ENCODE measurements at regions not wholly inside any gene's neighbourhood (a gene's known extent, or its start where the extent isn't known, plus 50 kb on each side); places are given as distances from the start of the nearest gene placed in this dataset.

DNA sequence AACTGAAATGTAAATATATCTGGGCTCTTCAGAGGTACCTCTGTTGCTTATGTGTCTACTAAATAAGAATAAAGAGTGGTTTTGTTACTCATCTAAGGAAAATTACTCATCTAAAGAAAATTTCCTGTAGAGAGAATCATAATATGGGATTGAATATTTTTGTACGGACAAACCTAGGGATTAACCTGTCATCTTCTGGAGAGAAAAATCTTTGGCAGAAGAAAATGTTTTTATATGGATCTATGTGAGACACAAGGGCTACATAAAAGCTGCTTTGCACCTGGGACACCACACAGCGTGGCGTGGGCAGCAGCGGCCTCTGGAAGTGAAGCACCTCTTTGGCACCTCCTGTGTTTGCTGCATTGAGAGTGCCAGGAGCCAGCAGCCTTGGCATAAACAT, 242.9 kb upstream of the DACH1 start:
- no peak for DNase-seq (ENCODE audit: low spot score)

DNA sequence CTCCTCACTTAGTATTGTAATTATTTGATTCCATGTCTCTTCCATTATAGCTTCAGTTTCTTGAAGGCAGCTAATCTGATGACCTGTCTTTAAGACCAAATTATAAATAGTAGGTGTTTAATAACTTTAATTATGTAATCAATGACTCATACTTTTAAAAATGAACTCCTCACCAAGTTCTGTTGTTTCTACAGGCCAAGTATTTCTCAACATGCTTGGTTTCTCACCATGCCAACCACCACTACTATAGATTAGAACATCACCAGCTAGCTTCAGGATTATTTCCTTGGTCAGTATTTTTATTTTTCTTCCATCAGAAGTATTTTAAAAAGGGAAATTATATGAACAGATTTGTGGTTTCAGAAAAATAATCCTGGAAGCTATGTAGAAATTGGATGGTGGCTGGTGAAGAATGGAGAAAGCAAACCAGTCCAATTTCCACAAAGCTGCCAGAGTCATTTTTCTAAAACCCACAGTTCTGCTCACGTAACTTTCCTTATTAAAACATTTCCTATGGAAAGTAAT, 237.7 kb upstream of the DACH1 start:
- DNase-seq (ENCODE audit: low spot score) = peak; percentile 17

DNA sequence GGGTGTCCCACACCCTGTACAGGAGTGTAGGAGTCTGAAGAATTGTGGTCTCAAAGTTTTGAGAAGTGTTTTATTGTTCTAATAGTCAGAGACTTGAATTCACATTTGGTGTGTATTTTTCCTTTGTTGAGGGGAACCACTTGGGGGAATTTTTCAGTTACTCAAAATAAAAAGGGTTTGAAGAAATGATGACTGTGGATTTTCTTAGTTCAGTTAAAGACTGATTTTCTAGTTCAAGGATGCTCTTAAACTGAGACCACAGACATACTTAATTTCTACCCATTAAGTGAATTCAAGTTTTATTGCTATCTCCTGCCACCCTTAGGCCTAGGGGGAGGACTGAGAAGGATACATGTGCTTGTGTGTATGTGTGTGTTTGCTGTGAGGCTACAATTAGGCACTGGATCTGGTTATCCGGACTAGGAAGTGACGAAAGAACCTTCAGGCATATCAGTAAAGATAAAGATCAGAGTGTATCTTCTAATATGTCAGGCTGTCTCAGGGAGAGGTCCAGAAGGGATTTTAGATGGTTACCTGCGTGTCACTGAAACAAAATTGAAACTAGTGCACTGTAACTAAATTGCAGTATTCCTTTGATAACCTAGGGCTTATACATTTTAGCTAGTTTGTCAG, 234.9 kb upstream of the DACH1 start:
- DNase-seq (ENCODE audit: low spot score) = no peak

DNA sequence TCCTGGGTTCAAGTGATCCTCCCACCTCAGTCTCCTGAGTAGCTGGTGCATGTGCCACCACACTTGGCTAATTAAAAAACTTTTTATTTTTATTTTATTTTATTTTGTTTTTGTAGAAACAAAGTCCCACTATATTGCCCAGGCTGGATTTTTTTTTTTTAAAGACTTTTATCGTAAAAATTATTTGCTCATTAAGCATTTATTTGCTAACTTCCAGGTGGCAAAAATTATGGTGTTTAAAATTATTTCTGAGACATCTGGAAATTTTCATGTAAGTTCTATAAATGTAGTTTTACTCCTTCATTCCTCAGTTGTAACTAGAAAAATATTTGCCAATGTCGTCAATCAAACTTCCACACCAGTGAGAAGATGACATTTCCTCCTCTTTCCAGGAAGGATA, 233.3 kb upstream of the DACH1 start:
- no peak for DNase-seq (ENCODE audit: low spot score)

DNA sequence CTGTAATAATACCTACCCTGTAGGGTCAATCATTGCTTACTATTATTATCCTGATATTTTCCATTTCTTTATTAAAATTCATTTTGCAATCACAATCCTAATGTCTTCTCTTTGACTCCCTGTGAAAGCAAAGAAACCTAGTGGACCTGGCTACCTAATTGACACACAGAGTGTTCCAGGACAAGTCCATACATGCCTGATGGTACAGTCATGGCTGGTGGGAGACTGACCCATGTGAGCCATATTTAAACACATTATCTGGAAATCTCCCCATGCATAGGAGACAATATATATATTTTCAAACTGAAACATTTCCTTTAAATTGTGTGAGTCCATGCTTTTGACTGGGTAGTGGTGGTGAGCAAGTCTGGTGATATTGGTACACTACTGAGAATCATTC, 230.6 kb upstream of the DACH1 start:
- no peak for DNase-seq (ENCODE audit: low spot score)

DNA sequence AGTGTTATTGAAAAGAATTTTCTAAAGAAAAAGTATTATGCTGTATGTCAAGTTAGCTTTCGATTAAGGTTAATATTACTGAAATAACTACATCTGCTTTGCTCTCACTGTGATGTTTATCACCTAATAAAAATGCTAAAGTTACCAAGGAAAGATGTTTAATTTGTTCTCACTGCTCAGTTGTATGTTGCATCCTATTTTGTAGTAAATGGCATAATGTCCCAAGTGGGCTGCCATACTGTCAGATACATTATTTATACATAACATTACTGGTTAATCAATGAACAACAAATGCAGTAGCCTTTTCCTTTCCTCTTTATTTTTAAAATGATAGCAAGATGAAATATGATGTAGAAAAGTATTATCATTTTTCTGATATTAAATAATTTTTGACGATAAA, 226.3 kb upstream of the DACH1 start:
- no peak for DNase-seq (ENCODE audit: low spot score)

DNA sequence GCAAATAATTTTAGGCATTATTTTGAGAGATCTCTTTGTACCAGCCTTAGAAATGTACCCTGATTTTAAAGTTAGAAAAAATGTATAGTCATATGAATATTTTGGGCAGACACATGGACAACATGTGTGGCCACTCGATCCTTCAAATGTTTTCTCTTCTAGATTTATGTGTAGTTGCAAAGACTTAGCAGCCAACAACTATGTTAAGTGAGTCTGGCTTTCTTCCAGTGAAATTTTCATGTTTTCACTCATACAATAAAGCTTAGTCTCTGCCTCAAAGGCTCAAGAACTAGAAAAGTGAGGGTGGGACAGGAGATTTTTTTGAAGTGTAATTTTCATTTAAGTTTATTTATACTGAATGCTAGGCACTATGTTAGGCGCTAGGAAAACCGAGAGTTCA, 207.7 kb upstream of the DACH1 start:
- no peak for DNase-seq (ENCODE audit: low spot score)

DNA sequence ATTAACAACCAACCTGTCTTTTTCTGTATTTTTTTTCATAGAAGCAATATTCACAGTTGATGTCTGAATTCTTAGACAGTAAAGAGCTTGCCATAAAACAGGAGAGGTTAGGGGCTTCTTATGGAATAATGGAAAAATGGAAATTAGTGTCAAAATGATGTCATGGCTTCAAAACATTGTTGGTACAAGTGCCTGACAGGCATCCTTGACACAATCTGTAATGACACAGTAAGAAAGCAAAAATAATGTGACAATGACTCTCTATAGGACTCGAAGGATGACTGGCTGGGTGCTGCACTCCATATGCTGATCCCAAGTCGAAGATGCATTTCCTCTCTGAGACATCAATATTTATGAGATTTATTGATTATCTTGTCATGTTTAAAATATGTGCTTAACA, 205.3 kb upstream of the DACH1 start:
- DNase-seq (ENCODE audit: low spot score) = no peak

DNA sequence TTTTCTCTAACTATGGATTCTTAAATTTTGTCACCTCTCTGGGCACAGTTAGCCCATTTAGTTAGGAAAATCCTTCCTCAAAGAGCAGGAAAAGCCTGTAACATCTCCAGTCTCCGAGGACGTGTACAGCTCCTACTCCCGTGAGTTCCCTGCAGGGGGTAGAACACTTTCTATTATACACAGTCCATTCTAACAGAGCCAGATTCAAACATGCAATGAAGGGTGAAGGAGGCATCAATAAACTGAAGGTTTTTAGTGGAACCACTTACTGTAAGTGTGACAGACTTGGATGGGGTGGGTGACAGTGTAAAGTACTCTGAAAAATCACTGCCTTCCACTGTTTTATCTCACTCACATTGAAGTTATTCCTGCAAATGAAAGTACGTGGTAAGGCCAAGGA, 204.7 kb upstream of the DACH1 start:
- no peak for DNase-seq (ENCODE audit: low spot score)

DNA sequence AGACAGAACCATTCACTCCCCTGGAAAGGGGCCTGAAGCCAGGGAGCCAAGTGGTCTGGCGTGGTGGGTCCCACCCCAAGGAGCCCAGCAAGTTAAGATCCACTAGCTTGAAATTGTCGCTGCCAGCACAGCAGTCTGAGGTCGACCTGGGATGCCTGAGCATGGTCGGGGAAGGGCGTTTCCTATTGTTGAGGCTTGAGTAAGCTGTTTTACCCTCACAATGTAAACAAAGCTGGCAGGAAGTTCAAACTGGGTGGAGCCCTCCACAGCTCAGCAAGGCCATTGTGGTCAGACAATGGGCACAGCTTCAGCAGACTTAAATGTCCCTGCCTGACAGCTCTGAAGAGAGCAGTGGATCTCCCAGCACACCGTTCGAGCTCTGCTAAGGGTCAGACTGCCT, 195.6 kb upstream of the DACH1 start:
- no peak for DNase-seq (ENCODE audit: low spot score)

DNA sequence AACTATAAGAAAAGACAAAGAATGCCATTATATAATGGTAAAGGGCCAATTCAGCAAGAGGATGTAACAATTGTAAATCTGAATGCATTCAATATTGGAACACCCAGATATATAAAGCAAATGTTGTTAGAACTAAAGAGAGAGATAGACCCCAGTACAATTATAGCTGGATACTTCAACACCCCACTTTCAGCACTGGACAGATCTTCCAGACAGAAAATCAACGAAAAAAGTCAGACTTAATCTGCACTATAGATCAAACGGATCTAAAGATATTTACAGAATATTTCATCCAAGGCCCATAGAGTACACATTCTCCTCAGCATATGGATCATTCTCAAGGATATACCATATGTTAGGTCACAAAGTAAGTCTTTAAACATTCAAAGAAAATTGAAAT, 194.6 kb upstream of the DACH1 start:
- DNase-seq (ENCODE audit: low spot score) = no peak

DNA sequence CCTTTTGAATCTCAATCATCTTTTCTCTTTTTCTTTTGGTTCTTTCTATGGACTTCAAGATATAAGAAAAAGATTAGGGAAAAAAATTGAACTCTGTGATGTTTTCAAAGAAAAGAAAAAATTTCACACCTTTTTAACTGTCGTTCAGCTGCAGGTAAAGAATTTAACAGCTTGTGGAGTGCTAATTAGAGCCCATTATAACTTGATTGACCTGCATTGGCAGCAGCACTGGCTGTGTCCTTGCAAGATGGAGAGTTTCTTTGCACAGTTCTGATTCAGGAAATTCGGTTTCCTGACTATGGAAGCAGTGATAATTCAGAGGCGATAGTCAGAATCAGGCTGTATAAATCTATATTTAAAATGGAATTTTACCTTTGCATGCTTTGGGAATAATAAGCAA, 183.2 kb upstream of the DACH1 start:
- DNase-seq (ENCODE audit: low spot score) = no peak

DNA sequence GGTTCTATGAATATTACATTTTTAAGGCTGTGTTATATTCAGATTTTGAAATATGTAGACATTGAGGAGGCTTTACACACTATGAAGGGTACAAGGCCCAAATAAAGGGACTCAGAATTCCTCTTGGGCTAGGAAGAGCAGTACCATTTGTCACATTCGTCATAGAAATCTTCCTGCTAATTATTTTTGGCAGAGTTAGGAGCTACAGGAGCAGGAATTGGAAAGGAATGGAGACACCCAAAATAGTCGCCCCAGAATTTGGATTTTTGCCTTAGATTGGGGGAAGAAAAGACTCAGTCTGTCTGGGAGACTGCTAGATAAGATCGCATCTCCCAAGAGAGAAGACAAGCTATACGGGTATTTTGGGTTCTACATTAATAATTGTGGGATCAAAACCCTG, 176.4 kb upstream of the DACH1 start:
- no peak for DNase-seq (ENCODE audit: low spot score)

DNA sequence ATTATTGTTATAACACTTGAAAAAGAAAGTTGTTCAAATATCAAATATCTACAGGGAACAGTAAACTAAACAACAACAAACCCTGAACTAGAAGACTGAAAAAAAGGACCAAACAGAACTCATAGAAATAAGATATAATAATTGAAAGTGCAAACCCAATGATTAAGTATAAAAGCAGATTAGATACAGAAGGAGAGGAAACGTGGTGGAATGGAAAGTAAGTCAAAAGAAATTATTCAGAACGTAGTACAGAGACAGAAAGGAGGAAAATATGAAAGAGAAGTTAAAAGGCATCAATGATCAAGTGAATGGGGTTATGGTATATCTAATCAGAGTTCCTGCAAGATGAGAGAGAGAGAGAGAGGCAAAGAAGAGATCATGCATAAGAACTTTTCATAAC, 174.2 kb upstream of the DACH1 start:
- DNase-seq (ENCODE audit: low spot score) = no peak

DNA sequence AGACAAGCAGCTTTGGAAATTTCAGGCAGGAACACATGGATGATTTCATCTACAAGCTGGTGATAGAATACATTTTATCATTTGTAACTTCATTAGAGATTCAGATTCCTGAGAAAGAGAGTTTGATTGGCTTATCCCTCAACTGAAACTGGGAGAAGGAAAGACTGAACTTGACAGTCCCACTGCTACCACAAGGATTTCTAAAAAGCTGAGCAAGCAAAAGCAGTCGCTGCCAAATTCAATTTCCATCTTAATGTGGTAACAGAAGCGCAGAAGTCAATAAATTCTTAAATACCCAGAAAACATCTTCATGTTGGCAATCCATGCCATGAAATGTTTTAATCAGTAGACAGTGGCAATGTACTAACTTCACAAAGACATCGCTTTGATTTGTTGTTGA, 172.1 kb upstream of the DACH1 start:
- no peak for DNase-seq (ENCODE audit: low spot score)

DNA sequence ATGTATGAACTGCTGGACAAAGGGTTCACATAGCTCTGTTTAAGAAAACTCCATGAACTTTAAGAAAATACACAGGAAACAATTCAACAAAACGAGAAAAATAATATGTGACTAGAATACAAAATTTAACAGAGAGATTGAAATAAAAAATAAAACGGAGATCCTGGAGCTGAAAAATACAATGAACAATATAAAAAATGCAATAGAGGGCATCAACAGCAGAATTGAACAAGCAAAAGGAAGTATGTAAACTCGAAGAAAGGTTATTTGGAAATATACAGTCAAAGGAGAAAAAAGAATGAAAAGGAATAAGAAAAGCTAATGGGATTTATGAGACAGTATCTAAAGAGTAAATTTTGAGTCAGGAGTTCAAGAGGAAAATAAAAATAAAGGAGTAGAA, 163.0 kb upstream of the DACH1 start:
- no peak for DNase-seq (ENCODE audit: low spot score)

DNA sequence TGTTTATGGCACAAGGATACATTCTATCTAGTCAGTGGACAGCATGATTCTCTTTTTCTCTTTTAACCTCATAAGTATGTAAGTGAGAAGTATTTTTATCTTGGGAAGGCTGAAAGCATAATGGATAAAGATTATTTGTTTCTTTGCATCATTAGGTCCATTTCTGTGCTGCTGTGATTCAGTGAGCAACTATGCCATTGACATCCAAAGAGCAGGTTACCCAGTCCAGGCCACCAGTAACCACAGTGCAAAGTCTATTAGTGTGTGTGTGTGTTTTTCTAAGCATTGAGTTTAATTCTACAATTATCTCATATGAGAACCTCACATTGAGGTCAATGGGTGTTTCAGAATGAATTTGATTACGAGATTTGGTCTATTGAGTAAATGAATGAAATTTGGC, 158.8 kb upstream of the DACH1 start:
- no peak for DNase-seq (ENCODE audit: low spot score)

DNA sequence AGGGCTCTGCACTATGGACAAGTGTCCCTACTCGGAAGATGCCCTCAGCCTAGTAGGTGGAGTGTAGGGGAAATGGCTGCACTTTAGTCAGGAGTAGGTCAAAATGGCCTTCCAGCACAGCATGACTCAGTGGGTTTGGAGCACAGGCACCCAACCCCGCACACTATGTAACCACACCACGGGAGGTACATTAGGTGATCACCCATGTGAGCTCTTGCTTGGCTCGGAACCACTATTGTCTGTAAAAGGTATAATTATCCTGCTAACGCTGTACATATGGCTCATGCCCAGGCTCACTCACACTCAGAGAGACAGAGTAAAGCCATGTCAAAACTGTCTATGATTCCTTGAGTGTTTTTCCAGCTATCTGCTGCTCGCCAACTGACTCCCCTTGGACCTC, 156.9 kb upstream of the DACH1 start:
- no peak for DNase-seq (ENCODE audit: low spot score)

DNA sequence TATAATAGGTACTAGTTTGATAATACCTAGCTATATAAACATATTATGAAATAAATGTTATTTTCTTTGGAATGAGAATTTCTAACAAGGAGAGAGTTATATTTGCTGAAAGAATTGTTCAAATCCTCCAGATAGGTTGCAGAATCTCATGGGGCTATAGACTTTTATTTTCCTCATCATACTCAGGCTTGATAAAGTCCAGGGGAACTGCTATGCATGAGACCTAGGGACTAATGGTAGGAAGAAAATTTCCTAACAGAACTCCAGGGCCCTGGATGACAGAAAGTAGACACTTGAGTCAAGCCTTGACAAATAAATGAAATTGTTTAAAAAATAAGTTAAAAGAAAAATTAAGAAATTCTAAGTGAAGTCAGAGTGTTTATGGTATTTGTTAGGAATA, 138.5 kb upstream of the DACH1 start:
- DNase-seq (ENCODE audit: low spot score) = no peak

DNA sequence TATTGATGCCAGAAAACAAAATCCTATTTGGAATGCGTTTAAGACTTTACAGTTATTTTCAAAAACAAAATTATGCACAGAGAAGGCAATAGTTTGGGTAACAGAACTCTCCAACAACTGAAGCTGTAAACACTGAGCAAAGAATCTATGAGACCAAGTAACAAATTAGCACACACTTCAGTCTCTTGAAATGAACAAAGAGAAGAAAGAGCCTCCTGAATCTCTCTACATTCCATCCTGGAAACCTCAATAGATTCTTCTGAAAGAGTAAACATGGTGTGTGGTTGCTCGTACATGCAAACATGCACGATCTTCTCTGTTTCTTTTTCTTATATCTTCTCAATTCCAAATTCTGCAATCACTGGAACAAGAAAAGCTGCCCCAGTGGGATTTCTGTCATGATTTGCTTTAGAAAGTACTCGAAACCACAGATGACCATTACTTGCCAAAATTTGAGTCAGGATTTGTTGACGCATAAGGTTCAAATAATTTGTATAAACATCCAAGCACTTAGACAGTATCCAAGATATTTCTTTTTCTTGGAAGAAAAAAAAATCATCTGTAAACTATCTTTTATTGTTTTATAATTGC, 137.9 kb upstream of the DACH1 start:
- peak; percentile 19 for DNase-seq (ENCODE audit: low spot score)

DNA sequence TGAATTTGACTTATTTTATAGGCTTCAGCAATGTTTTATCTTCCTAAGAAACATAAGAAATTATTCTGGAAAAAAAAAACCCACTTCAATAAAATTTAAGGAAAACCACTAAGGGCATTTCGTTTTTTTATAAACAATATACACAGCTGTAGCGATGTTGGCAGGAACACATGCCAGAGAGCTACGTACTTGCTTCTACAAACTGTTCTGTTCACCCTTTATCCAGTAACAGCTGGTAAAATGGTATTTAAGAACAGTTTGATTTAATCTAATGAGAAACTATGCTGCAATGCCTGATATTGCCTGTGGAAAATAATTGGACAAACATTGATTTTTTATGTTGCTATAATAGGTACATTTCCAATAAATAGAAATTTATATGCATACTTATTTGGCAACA, 137.2 kb upstream of the DACH1 start:
- no peak for DNase-seq (ENCODE audit: low spot score)

DNA sequence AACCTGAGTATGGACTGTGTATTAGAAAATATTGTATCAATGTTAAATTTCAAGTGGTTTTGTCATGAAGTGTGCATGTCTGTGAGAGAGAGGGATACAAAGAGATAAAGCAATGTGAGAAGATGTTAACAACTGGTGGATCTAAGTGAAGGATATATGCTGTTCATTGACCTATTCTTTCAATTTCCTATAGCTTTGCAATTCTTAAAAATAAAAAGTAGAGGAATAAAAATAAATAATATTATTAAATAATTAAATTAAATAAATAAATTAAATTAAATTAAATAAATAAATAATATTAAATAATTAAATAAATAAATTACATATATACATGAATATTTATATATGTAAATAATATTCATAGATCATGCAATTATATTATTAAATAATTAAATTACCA, 131.2 kb upstream of the DACH1 start:
- no peak for DNase-seq (ENCODE audit: low spot score)

DNA sequence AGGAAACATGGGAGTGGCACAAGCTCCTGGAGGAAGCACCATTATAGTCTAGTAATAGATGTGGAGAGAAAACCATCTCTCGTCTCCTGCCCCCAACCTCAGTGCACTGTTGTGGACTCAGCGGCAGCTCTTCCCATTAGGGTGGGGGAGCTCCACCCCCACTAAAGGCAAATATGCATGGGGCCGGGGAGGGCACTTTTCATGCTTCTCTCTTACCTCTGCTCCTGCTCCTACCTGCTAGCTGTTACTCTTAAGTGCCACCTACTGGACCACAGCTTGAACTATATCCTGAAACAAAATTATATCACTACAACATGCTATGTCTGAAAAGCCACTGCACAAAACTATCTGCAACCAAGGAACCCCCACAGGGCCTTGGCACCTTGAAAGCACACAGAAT, 112.6 kb upstream of the DACH1 start:
- no peak for DNase-seq (ENCODE audit: low spot score)

DNA sequence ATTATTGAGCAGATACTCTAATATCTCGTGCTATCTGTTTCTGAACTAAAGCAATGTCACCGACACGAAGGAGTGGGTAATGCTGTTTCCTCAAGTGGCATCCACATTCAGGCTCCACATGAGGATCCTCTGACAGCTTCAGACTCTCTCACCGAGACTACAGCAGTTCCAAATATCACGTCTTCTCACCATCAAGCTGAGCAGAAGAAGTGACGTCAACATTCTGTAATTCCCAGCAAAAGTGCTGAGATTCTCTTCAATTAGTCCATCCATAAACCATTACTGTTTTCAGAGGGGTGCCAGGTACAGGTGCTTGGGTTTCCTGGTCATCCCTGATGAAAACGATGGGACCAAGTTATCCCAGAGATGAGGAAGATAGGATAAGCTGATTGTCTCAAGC, 110.0 kb upstream of the DACH1 start:
- DNase-seq (ENCODE audit: low spot score) = no peak
